ENCODE measurements at regions not wholly inside any gene's neighbourhood (a gene's known extent, or its start where the extent isn't known, plus 50 kb on each side); places are given as distances from the start of the nearest gene placed in this dataset.

DNA sequence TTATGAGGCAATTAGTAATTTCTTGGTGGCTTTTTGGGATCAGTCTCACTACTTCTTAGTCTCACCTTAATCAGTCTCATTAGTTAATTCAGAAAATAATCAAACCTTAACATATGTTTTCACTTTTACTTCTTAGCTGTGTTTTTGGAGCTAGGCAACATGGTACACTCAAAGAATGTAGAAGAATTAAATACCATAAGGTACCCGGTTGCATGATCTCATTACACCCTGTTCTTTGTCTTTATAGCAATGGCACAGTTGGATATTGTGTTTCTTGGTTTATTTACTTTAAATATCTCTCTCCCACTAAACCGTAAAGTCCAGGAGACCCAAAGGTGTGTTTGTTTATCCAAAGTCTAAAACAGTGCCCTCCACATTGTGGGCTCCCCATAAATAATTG, 132.3 kb downstream of the TNFSF18 start:
- Histone ChIP-seq H3K27ac (no peak overlapping the region), H3K27me3 (no peaks in the 10 kb centered on the region), H3K4me1 (replicated peaks in 1 of 2) (no peaks in the 10 kb centered on the region), H3K36me3 (replicated peaks in 1 of 2) (no peaks in the 10 kb centered on the region), H3K4me3 (no peak overlapping the region), H3K9me3 (replicated peaks in 1 of 3) (no peaks in the 10 kb centered on the region)
- intact Hi-C loops (cut with DNase I) = no loop called here
- no peak for DNase-seq
- 74 to 87% (median 83%) methylated on average over 2 of the region's 2 CpGs for WGBS, 4 donors
- no peak for TF ChIP-seq POLR2A (IDR thresholded peaks at IDR 0.05)
- TF ChIP-seq, protein P1, sequence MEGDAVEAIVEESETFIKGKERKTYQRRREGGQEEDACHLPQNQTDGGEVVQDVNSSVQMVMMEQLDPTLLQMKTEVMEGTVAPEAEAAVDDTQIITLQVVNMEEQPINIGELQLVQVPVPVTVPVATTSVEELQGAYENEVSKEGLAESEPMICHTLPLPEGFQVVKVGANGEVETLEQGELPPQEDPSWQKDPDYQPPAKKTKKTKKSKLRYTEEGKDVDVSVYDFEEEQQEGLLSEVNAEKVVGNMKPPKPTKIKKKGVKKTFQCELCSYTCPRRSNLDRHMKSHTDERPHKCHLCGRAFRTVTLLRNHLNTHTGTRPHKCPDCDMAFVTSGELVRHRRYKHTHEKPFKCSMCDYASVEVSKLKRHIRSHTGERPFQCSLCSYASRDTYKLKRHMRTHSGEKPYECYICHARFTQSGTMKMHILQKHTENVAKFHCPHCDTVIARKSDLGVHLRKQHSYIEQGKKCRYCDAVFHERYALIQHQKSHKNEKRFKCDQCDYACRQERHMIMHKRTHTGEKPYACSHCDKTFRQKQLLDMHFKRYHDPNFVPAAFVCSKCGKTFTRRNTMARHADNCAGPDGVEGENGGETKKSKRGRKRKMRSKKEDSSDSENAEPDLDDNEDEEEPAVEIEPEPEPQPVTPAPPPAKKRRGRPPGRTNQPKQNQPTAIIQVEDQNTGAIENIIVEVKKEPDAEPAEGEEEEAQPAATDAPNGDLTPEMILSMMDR (IDR thresholded peaks at IDR 0.05) = no peak

DNA sequence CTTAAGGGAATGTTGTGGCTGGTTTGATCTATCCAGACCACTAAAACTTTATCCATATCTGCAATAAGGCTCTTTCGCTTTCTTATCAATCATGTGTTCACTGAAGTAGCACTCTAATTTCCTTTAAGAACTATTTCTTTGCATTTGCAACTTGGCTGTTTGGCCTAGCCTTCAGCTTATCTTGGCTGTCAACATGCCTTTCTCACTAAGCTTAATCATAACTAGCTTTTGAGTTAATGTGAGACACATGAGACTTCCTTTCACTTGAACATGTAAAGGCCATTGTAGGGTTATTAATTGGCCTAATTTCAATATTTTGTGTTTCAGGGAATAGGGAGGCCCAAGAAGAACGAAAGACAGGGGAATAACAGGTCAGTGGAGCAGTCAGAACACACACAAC, 124.7 kb downstream of the TNFSF18 start:
- no peak overlapping the region for H3K4me3 ChIP-seq
- intact Hi-C loops (cut with DNase I) = no loop called here
- H3K4me1 ChIP-seq (replicated peaks in 1 of 2) = no peaks in the 10 kb centered on the region
- H3K27ac ChIP-seq = no peak overlapping the region
- TF ChIP-seq, protein P1 (IDR thresholded peaks at IDR 0.05) = no peak
- no peak for TF ChIP-seq POLR2A (IDR thresholded peaks at IDR 0.05)
- no peaks in the 10 kb centered on the region for H3K27me3 ChIP-seq
- H3K9me3 ChIP-seq (replicated peaks in 1 of 3) = no peaks in the 10 kb centered on the region
- WGBS, 4 donors = 69 to 87% (median 72%) methylated on average over 2 of the region's 2 CpGs
- no peak for DNase-seq
- no peaks in the 10 kb centered on the region for H3K36me3 ChIP-seq (replicated peaks in 1 of 2)

DNA sequence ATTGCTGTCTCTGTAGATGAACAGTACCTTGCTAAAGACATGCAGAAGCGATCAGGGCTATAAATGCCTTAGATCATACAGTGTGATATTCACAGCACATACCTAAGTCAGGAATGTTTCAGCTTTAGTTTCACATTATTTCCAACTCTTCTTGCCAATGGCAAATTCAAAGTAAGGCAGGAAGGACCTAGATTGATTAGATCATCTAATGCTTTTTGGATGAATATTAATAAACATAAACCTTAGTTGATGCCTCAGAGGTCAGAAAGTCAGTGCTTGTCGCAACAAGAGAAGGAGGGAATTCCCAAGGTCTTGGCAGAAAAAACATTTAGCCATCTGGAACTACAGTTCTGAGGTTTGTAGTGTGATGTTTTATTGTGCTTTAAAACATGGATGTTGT, 122.3 kb downstream of the TNFSF18 start:
- Histone ChIP-seq H3K27me3 (no peaks in the 10 kb centered on the region), H3K27ac (no peak overlapping the region), H3K4me1 (replicated peaks in 1 of 2) (peaks cover 0 to 3% of the 10 kb centered on the region in 2 donors), H3K4me3 (no peak overlapping the region), H3K9me3 (replicated peaks in 1 of 3) (no peaks in the 10 kb centered on the region), H3K36me3 (replicated peaks in 1 of 2) (no peaks in the 10 kb centered on the region)
- 61 to 70% (median 63%) methylated on average over 2 of the region's 2 CpGs for WGBS, 4 donors
- TF ChIP-seq POLR2A (IDR thresholded peaks at IDR 0.05) = no peak
- TF ChIP-seq, protein P1 (IDR thresholded peaks at IDR 0.05) = no peak
- intact Hi-C loops (cut with DNase I) = no loop called here
- DNase-seq = no peak

DNA sequence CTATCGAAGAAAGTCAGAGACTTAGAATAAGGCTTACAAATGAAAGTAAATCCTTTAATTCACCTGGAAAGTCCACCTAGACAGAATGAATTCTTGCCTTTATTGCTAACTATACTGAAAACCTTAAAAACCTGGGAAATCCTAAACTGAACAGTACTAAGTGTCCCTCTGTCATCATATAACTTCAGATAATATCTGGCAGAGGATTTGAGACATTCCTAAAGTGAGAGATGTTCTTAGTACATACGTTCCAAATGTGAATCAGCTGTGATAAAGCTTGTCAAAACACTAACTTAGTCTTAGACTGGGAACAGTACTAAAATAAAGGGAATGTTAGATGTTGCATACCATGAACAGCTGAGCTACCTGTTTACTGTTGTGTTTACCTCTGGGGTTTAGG, 121.7 kb downstream of the TNFSF18 start:
- intact Hi-C loops (cut with DNase I) = no loop called here
- TF ChIP-seq POLR2A (IDR thresholded peaks at IDR 0.05) = no peak
- TF ChIP-seq, protein P1 (IDR thresholded peaks at IDR 0.05) = no peak
- no peak overlapping the region for H3K4me3 ChIP-seq
- H3K27me3 ChIP-seq = no peaks in the 10 kb centered on the region
- no peak for DNase-seq
- H3K4me1 ChIP-seq (replicated peaks in 1 of 2) = peaks cover 0 to 8% of the 10 kb centered on the region in 2 donors
- WGBS, 4 donors = 56 to 64% (median 61%) methylated on average over 2 of the region's 2 CpGs
- H3K36me3 ChIP-seq (replicated peaks in 1 of 2) = no peaks in the 10 kb centered on the region
- no peaks in the 10 kb centered on the region for H3K9me3 ChIP-seq (replicated peaks in 1 of 3)
- no peak overlapping the region for H3K27ac ChIP-seq

Measured in adrenal gland (tissue), 9 donors.